CD4-positive, alpha-beta T cell treated with Interleukin-2 at 100 ng/mL for 4 hours (primary cell): ENCODE measurements at regions not wholly inside any gene's neighbourhood (a gene's known extent, or its start where the extent isn't known, plus 50 kb on each side); places are given as distances from the start of the nearest gene placed in this dataset.
A peak's percentile ranks its signal among the peaks of the same experiment; 100 is the strongest.

ENCODE experiments used
- DNase-seq: peaks from one replicate; pipeline ENCODE4 v3.0.0-alpha.2; 2020; ENCODE audit warnings: low spot score

GRCh38 chr15:88382482-88382983 is 84.7 kb downstream of the MRPL46 start:
- no peak for DNase-seq

- no peak for DNase-seq
Measured at GRCh38 chr15:88378188-88378637, 89.0 kb downstream of the MRPL46 start.

- DNase-seq, result no peak
Measured at GRCh38 chr15:88377509-88377908, 89.7 kb downstream of the MRPL46 start.

- DNase-seq, result no peak
Measured at GRCh38 chr15:88376574-88377174, 90.5 kb downstream of the MRPL46 start.

GRCh38 chr15:88375234-88375927 is 91.8 kb downstream of the MRPL46 start:
- DNase-seq, result no peak

- no peak for DNase-seq
Measured at GRCh38 chr15:88365124-88365523, 102.1 kb downstream of the MRPL46 start.

- no peak for DNase-seq
Measured at GRCh38 chr15:88348579-88349230, 92.2 kb upstream of the NTRK3 start.

GRCh38 chr15:88345962-88346361 is 89.4 kb upstream of the NTRK3 start:
- no peak for DNase-seq

GRCh38 chr15:88344786-88345185 is 88.2 kb upstream of the NTRK3 start:
- no peak for DNase-seq

GRCh38 chr15:88342666-88343065 is 86.1 kb upstream of the NTRK3 start:
- DNase-seq, result no peak

- DNase-seq, result no peak
Measured at GRCh38 chr15:88341653-88342052, 85.1 kb upstream of the NTRK3 start.

GRCh38 chr15:88341006-88341405 is 84.5 kb upstream of the NTRK3 start:
- DNase-seq, result no peak

- DNase-seq, result no peak
Measured at GRCh38 chr15:88337993-88338392, 81.5 kb upstream of the NTRK3 start.

GRCh38 chr15:88335074-88335473 is 78.5 kb upstream of the NTRK3 start:
- DNase-seq, result no peak

GRCh38 chr15:88334436-88334835 is 77.9 kb upstream of the NTRK3 start:
- DNase-seq, result no peak

GRCh38 chr15:88331291-88331690 is 74.8 kb upstream of the NTRK3 start:
- DNase-seq, result peak; percentile 3

GRCh38 chr15:88326924-88327323 is 70.4 kb upstream of the NTRK3 start:
- no peak for DNase-seq

- DNase-seq, result no peak
Measured at GRCh38 chr15:88324741-88325065, 68.2 kb upstream of the NTRK3 start.

GRCh38 chr15:88323976-88324740 is 67.6 kb upstream of the NTRK3 start:
- no peak for DNase-seq

GRCh38 chr15:88323468-88323867 is 66.9 kb upstream of the NTRK3 start:
- no peak for DNase-seq

- DNase-seq, result no peak
Measured at GRCh38 chr15:88322461-88322860, 65.9 kb upstream of the NTRK3 start.

GRCh38 chr15:88321271-88321670 is 64.7 kb upstream of the NTRK3 start:
- no peak for DNase-seq

- DNase-seq, result no peak
Measured at GRCh38 chr15:88316586-88316985, 60.0 kb upstream of the NTRK3 start.
